ENCODE measurements at regions not wholly inside any gene's neighbourhood (a gene's known extent, or its start where the extent isn't known, plus 50 kb on each side); places are given as distances from the start of the nearest gene placed in this dataset.

DNA sequence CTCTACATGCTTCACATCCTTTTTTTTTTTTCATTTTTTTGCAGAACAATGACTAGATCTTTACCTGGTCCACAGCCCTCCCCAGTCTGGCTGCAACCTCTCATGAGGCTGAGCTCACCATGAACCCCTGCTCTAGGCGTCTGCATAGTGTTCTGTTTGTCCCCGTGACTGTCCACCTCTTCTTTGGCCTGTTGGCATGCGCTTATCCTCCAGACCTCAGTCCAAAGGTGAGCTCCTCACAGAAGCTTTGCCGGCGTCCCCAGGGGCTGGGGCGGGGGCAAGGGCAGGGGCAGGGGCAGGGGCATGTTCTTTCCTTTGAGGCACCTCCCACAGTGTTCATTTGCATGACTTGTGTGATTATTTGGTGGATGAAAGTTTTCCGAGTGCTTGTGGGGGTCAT is 218.4 kb upstream of the ZNF32 start:
- Histone ChIP-seq H3K27me3 (no peaks in the 10 kb centered on the region), H3K27ac (peak overlapping the region in 6 of 10 donors; percentile 4 to 86 (median 72)), H3K4me3 (no peak overlapping the region), H3K9me3 (no peaks in the 10 kb centered on the region), H3K36me3 (no peaks in the 10 kb centered on the region), H3K4me1 (peaks cover 13 to 99% (median 61%) of the 10 kb centered on the region in 9 donors)
- intact Hi-C loops (cut with DNase I): loop anchor here in 1 of 10 donors (5.0 kb wide), 1 partner anchor 175 kb away; no protein-coding TSS in a partner anchor
- DNase-seq (no peak), ATAC-seq (no peak)
- TF ChIP-seq, protein P1, sequence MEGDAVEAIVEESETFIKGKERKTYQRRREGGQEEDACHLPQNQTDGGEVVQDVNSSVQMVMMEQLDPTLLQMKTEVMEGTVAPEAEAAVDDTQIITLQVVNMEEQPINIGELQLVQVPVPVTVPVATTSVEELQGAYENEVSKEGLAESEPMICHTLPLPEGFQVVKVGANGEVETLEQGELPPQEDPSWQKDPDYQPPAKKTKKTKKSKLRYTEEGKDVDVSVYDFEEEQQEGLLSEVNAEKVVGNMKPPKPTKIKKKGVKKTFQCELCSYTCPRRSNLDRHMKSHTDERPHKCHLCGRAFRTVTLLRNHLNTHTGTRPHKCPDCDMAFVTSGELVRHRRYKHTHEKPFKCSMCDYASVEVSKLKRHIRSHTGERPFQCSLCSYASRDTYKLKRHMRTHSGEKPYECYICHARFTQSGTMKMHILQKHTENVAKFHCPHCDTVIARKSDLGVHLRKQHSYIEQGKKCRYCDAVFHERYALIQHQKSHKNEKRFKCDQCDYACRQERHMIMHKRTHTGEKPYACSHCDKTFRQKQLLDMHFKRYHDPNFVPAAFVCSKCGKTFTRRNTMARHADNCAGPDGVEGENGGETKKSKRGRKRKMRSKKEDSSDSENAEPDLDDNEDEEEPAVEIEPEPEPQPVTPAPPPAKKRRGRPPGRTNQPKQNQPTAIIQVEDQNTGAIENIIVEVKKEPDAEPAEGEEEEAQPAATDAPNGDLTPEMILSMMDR (IDR thresholded peaks at IDR 0.05): no peak
- 96 to 98% methylated on average over 7 of the region's 7 CpGs for WGBS, 2 donors

DNA sequence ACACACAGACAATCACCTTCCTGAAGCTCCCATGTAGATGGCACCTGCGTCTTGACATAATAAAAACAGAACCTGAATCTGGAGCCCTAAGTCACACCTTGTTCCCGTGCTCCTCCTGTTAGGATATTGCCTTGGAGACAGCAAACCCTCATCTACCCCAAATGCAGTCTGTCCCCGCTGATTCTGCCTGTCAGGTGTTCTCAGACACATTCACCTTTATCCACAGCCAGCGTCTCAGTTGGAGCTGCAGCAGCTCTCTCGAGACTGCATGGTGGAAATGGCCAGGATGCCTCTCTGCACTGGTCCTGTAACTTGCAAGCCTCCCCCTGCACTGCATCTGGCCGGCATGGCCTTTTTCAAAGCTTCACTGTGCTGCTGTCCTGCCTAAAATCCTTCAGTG is 218.0 kb upstream of the ZNF32 start:
- intact Hi-C loops (cut with DNase I): loop anchor here in 1 of 10 donors (5.0 kb wide), 1 partner anchor 174 kb away; no protein-coding TSS in a partner anchor
- peaks cover 13 to 99% (median 61%) of the 10 kb centered on the region in 9 donors for H3K4me1 ChIP-seq
- TF ChIP-seq, protein P1 (IDR thresholded peaks at IDR 0.05): no peak

DNA sequence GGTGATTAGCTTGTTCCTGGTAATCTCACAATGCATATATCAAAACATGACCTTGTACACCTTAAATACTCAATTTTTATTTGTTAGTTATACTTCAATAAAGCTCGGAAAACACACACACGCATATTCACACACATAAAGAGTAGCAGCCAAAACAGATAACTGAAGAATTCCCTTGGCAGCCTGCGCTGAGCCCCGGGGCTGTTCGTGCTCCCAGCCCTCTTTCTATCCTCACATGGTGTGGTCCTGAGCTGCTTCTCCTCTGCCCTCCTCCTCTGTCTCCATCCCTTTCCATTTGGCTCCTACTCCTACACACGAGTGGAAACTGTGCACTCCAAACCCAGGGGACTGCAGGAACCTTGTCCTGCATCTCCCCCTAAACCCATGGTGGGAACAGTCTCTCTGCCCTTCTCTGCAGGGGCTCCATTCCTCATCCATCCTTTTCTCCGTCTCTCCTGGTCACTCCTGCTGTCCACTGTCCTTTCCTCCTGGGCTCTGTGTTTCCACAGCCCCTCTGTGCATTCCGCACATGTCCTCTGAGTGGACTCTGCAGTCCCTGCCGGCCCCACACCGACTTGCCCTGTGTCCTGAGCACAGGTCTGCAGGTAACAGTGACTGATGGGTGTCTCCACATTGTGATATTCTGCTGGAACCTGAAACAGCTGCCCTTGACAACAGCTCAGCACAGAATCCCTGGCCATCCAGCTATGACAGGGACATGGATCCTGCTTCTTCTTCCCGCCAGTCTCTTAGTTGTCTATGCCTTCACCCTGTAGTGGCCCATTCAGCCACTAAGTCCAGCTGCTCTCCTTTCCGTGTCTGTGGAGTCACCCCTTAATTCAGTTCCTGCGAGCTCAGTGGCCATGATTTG is 216.8 kb upstream of the ZNF32 start:
- Histone ChIP-seq H3K27ac (peak overlapping the region in 6 of 10 donors; percentile 4 to 96 (median 86)), H3K36me3 (no peaks in the 10 kb centered on the region), H3K27me3 (no peaks in the 10 kb centered on the region), H3K4me3 (no peak overlapping the region), H3K9me3 (no peaks in the 10 kb centered on the region), H3K4me1 (peaks cover 13 to 89% (median 54%) of the 10 kb centered on the region in 9 donors)
- intact Hi-C loops (cut with DNase I): loop anchor here in 1 of 10 donors (5.0 kb wide), 1 partner anchor 173 kb away; no protein-coding TSS in a partner anchor
- DNase-seq (no peak), ATAC-seq (peak in 6 of 8 donors; percentile 16 to 84 (median 64))
- WGBS, 2 donors: 59 to 61% methylated on average over 13 of the region's 13 CpGs
- TF ChIP-seq, protein P1 (IDR thresholded peaks at IDR 0.05): no peak

More for the DNA sequence above, 218.0 kb upstream of the ZNF32 start:
- H3K4me3 ChIP-seq: no peak overlapping the region
- H3K27me3 ChIP-seq: no peaks in the 10 kb centered on the region
- no peaks in the 10 kb centered on the region for H3K9me3 ChIP-seq
- 78 to 88% methylated on average over 6 of the region's 6 CpGs for WGBS, 2 donors
- DNase-seq: no peak
- no peaks in the 10 kb centered on the region for H3K36me3 ChIP-seq
- peak overlapping the region in 3 of 10 donors; percentile 3 to 86 (median 27) for H3K27ac ChIP-seq
- ATAC-seq: no peak

DNA sequence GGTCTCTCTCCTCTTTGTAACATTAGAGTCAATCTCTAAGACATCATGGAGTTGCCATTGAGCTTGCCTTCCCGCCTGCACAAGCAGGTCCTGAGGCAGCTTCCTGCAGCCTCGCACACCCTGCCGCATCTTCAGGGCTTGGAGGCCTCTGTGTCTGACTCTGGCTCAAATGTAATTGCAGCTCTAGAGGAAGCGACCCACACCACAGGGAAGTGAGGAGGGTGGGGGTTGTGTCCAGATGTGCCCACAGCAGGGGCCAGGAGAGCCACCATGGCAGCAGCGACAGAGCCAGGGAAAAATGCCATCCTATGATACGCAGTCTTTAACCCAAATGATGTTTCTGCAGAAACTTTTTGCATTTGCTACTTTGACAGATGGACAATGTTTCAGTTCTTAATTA is 216.0 kb upstream of the ZNF32 start:
- WGBS, 2 donors: 93 to 95% methylated on average over 6 of the region's 6 CpGs
- Histone ChIP-seq H3K9me3 (no peaks in the 10 kb centered on the region), H3K27me3 (no peaks in the 10 kb centered on the region), H3K36me3 (no peaks in the 10 kb centered on the region), H3K27ac (peak overlapping the region; percentile 41 to 96 (median 84)), H3K4me1 (peaks cover 13 to 88% (median 46%) of the 10 kb centered on the region in 9 donors), H3K4me3 (no peak overlapping the region)
- DNase-seq (no peak), ATAC-seq (peak in 2 of 8 donors; percentile 7 to 17)
- intact Hi-C loops (cut with DNase I): loop anchor here in 2 of 10 donors (5.0 kb wide), 2 partner anchors 43 to 172 kb away; no protein-coding TSS in a partner anchor
- TF ChIP-seq, protein P1 (IDR thresholded peaks at IDR 0.05): no peak

All from heart right ventricle (tissue), 16 donors.